GM10248 (cell line): ENCODE measurements at regions not wholly inside any gene's neighbourhood (a gene's known extent, or its start where the extent isn't known, plus 50 kb on each side); places are given as distances from the start of the nearest gene placed in this dataset.

Experiments used
- CTCF ChIA-PET: fragments of 300-600 bp; sonication (Branson Sonifier 250); formaldehyde crosslinking; extraction: SDS; loops from one replicate; lab custom pipeline; 2021; ENCODE audit warnings: antibody characterized with exemption; lab: Yijun Ruan, JAX
- POLR2A ChIA-PET: fragments of 350-650 bp; sonication (Branson Sonifier 250); formaldehyde crosslinking; extraction: SDS; loops from one replicate; lab custom pipeline; 2020; ENCODE audit warnings: antibody characterized with exemption; lab: Yijun Ruan, JAX
- DNase-seq: peaks from one replicate; pipeline ENCODE4 v3.0.0; 2012; ENCODE audit errors: extremely low spot score
- CTCF ChIP-seq: IDR thresholded peaks from 2 replicates; pipeline ENCODE4 v1.5.1; 2012; ENCODE audit warnings: mild to moderate bottlenecking, low read depth; ENCODE audit errors: extremely low read depth, missing control alignments, control extremely low read depth

GRCh38 chr22:47456031-47456430 lies 693.6 kb downstream of the TBC1D22A start:
- ChIA-PET CTCF (no interaction called here), POLR2A (no interaction called here)
- DNase-seq, result no peak
- no peak for TF ChIP-seq CTCF

DNA sequence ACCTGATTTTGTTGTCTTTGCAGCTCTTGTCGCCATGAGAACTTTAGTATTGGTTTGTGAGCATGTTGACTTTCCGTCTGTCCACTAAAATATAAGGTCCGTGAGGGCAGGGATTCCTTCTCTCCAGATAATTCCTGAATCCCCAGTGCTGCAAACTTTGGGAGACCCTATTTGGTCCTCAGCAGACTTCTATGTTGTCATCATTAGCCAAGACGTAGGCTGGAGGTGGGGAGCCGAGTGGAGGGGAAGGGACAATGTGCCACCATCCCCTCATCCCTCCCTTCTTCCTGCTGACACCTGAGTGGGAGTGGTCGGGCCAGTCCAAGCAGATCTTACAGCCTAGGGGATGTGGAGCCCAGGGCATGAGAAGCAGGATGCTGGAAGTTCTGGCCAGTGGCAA lies 690.6 kb downstream of the TBC1D22A start:
- no peak for TF ChIP-seq CTCF
- POLR2A ChIA-PET, result no interaction called here
- CTCF ChIA-PET, result no interaction called here
- DNase-seq, result no peak

- ChIA-PET CTCF (no interaction called here), POLR2A (no interaction called here)
- peak; percentile 6 for TF ChIP-seq CTCF
- DNase-seq, result no peak
These were observed 689.7 kb downstream of the TBC1D22A start for GRCh38 chr22:47452184-47452583.

DNA sequence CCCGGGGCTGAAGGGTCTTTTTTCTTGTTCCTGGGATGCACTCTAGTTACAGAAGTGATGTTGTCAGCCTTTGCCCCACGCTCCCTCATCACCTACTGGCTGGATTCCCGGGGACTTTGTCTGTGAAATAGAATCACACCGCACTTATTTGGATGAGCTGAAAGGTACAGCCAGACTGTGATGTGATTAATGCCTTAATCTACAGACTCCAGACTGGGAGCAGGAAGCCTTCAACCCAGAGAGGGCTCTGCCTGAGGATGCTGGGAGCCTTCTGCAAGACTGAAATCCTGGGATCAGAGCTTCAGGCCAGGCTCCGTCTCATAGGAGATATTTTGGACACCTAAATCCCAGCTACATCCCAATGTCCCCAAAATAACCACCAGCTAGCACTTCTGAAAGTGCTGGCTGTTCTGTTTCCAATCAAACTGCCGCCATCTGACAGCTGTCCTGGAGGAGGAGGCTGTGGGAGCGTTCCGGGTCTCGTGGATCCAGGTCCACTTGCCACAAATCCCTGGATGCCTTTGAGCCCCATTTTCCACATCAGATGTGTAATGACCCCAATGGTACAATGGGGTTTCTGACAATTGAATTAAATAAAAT lies 688.5 kb downstream of the TBC1D22A start:
- POLR2A ChIA-PET, result no interaction called here
- no peak for DNase-seq
- no peak for TF ChIP-seq CTCF
- CTCF ChIA-PET, result no interaction called here

- TF ChIP-seq CTCF, result no peak
- ChIA-PET POLR2A (no interaction called here), CTCF (no interaction called here)
- no peak for DNase-seq
These were observed 687.2 kb downstream of the TBC1D22A start for GRCh38 chr22:47449508-47450270.

DNA sequence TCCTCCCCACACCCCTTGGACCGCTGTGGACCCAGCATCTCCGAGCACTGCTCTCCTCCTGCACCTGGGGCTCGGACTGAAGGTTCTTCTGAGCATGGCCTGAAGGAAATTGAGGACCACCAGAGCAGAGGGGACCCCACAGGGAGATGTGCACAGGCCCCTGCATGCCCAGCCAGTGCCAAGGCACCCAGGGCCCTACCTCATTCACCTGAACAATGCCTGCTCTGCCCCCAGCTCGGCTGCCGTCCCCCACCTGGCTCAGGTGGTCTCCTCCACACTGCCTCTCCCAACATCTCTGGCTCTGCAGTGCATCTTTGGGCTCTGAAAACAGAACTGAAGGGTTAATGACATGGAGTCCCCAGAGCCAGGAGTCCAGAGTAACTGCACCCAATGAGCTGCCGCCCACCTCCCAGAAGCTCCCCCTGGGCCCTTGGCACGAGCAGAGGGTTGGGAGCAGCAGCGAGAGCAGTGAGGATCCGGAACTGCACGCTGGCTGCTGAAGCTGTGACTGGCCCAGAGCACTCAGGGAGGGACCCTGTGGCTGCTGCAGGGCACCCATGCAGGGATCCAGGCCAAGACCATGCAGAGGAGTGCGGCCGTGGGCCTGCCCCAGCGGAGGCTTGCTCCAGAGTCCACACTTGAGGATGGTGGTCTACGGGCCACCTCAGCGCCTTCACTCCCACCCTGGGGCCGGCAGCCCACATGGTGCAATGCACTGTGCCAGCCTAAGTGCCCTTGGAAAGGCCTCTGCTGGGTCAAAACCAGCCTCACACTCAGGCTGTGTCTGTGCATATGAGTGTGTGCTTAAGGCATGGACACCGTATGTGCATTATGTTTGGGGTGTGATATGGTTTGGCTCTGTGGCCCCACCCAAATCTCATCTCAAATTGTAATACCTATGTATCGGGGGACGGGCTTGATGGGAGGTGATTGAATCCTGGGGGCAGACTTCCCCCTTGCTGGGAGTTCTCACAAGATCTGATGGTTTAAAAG lies 686.1 kb downstream of the TBC1D22A start:
- CTCF ChIA-PET, result no interaction called here
- no peak for TF ChIP-seq CTCF
- POLR2A ChIA-PET, result no interaction called here
- DNase-seq, result no peak
